ENCODE measurements at regions not wholly inside any gene's neighbourhood (a gene's known extent, or its start where the extent isn't known, plus 50 kb on each side); places are given as distances from the start of the nearest gene placed in this dataset.

DNA sequence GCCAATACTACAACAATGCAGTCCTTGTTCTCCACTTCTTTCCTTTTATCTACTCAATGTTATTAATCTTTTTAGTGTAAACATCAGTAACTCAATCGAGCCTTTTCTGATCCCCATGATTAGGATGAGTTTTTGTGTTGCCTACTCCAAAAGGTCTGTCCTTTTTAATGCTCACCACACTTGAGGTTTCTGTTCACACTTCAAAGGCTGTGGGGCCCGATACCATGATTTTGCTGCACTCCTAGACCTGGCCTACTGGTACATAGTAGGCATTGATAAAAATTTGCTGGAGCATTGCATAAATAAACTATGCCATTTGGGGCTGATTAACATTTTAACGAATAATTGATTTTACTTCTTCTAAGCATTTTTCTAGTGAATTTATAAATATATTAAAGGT lies 125.4 kb upstream of the KLF12 start:
- TF ChIP-seq, protein P1, sequence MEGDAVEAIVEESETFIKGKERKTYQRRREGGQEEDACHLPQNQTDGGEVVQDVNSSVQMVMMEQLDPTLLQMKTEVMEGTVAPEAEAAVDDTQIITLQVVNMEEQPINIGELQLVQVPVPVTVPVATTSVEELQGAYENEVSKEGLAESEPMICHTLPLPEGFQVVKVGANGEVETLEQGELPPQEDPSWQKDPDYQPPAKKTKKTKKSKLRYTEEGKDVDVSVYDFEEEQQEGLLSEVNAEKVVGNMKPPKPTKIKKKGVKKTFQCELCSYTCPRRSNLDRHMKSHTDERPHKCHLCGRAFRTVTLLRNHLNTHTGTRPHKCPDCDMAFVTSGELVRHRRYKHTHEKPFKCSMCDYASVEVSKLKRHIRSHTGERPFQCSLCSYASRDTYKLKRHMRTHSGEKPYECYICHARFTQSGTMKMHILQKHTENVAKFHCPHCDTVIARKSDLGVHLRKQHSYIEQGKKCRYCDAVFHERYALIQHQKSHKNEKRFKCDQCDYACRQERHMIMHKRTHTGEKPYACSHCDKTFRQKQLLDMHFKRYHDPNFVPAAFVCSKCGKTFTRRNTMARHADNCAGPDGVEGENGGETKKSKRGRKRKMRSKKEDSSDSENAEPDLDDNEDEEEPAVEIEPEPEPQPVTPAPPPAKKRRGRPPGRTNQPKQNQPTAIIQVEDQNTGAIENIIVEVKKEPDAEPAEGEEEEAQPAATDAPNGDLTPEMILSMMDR (IDR thresholded peaks at IDR 0.05), result no peak
- TF ChIP-seq EP300 (IDR thresholded peaks at IDR 0.05), result no peak
- no peak for TF ChIP-seq POLR2AphosphoS5 (IDR thresholded peaks at IDR 0.05)
